Body of pancreas (tissue), 4 donors: ENCODE measurements at regions not wholly inside any gene's neighbourhood (a gene's known extent, or its start where the extent isn't known, plus 50 kb on each side); places are given as distances from the start of the nearest gene placed in this dataset.

Source experiments
- ATAC-seq: fragments of 150-250 bp; one replicate; pipeline ENCODE4 v1.9.1; 2016
- DNase-seq, 4 donors: peaks; one replicate each; pipeline ENCODE4 v3.0.0-alpha.2; 2019
- H3K27ac ChIP-seq, 4 donors: fragments of 200-600 bp; sonication (generic); 1 replicate in 3 of 4; 2 replicates in 1 of 4; pipeline versions ENCODE4 v1.5.1 to v1.6.1; 2016 to 2019; ENCODE audit warnings: mild to moderate bottlenecking in 1 of 4, mixed read lengths in 1 of 4, moderate library complexity in 1 of 4
- H3K27me3 ChIP-seq, 2 donors: fragments of 200-600 bp; sonication (generic); one replicate each; pipeline ENCODE4 v1.6.0; 2016; ENCODE audit warnings: mild to moderate bottlenecking in 1 of 2
- H3K36me3 ChIP-seq, 2 donors: fragments of 200-600 bp; sonication (generic); replicated peaks in 1 of 2; 2 replicates each; pipeline ENCODE4 v1.5.1; 2016; ENCODE audit warnings: low read depth in 2 of 2; ENCODE audit not compliant: insufficient read depth in 1 of 2
- H3K4me1 ChIP-seq: fragments of 200-600 bp; sonication (generic); one replicate; pipeline ENCODE4 v1.6.0; 2016
- H3K4me3 ChIP-seq, 2 donors: fragments of 200-600 bp; sonication (generic); 1 replicate in 1 of 2; 2 replicates in 1 of 2; pipeline ENCODE4 v1.5.1; 2016 to 2019
- H3K9me3 ChIP-seq, 3 donors: fragments of 200-600 bp; sonication (generic); 1 replicate in 2 of 3; 2 replicates in 1 of 3; pipeline ENCODE4 v1.5.1; 2016
- POLR2A ChIP-seq, 3 donors: fragments of 450-650 bp; IDR thresholded peaks; one replicate each; pipeline ENCODE4 v1.6.1; 2016; ENCODE audit warnings: antibody characterized with exemption in 3 of 3, mild to moderate bottlenecking in 2 of 3
- WGBS, 2 donors: methylation state at CpG; one replicate each; pipeline ENCODE4 v1.1.5; 2017; 5-methylcytosine and 5-hydroxymethylcytosine counted together
- intact Hi-C: fragments of 100-400 bp; cut with DNase I; formaldehyde crosslinking; loops from one replicate; pipeline ENCODE4 v1.15.1; 2023
- TF ChIP-seq, protein P1 (sequence below), 7 experiments: fragments of 450-650 bp in 4 of 7; fragments of 200-600 bp in 3 of 7; sonication (generic) in 3 of 7; IDR thresholded peaks; one replicate each; pipeline ENCODE4 v1.5.1; 2016 to 2019; ENCODE audit warnings: antibody characterized with exemption in 7 of 7

DNA sequence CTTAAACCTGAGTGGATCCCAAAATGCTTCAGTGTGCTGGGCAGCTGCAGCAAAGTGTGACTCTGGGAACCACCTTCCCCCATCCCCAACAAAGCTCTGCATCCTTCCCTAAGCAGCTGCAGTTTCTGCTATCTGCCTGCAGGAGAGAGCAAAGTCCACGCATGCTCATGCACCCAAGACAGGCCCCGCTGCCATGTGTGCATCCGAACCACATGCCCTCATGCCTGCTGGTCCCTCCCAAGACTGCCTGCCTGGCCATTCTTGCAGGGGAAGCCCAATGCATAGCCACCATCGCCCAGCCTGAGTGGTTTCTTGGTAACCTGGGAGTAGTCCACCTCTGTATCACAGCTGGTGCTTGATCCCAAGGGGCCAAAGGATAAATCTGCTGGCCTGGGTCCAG is 94.3 kb upstream of the OLIG3 start:
- Histone ChIP-seq H3K4me1 (no peaks in the 10 kb centered on the region), H3K4me3 (no peak overlapping the region), H3K27ac (no peak overlapping the region), H3K27me3 (no peaks in the 10 kb centered on the region), H3K9me3 (no peaks in the 10 kb centered on the region), H3K36me3 (no peaks in the 10 kb centered on the region)
- 85 to 94% methylated on average over 4 of the region's 4 CpGs for WGBS, 2 donors
- TF ChIP-seq POLR2A (IDR thresholded peaks at IDR 0.05) = no peak
- TF ChIP-seq, protein P1, sequence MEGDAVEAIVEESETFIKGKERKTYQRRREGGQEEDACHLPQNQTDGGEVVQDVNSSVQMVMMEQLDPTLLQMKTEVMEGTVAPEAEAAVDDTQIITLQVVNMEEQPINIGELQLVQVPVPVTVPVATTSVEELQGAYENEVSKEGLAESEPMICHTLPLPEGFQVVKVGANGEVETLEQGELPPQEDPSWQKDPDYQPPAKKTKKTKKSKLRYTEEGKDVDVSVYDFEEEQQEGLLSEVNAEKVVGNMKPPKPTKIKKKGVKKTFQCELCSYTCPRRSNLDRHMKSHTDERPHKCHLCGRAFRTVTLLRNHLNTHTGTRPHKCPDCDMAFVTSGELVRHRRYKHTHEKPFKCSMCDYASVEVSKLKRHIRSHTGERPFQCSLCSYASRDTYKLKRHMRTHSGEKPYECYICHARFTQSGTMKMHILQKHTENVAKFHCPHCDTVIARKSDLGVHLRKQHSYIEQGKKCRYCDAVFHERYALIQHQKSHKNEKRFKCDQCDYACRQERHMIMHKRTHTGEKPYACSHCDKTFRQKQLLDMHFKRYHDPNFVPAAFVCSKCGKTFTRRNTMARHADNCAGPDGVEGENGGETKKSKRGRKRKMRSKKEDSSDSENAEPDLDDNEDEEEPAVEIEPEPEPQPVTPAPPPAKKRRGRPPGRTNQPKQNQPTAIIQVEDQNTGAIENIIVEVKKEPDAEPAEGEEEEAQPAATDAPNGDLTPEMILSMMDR (IDR thresholded peaks at IDR 0.05) = no peak
- no peak for ATAC-seq
- intact Hi-C loops = no loop called here
- no peak for DNase-seq

DNA sequence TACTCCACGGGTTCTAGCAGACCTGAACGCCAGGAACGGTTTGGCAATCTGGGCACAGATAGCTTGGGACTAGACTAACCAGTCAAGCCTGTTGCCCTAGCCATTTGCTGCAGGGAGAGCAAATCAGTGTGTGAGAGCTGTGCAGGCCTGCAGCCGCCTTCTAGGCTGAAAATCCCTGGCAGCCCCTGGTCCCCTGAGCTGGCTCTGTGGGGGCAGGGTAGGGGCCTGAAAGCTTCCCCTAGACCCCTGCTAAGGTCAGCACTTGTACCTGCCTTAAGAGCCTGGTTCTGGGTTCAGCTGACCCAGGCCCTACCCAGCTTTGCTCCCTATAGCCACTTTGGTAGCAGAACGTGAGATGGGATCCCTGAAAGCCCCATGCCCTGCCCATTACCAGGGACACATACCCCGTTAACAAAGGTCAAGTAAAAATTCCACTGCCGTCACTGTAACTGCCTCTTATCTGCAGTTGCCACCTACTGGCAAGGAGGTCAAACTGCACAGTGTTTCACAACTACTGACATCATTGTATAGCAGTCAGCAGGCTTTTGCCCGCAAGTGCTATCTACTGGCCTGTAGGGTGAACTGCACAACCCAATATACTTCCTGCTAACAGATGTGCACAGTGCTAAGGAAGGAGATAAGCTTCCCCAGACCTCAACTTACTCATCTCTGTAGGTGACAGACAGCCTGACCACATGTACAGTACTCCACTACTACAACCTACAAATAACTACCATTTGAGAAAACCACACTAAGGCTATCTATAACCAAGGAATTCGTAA is 95.1 kb upstream of the OLIG3 start:
- WGBS, 2 donors = 55 to 63% methylated on average over 9 of the region's 9 CpGs
- intact Hi-C loops = no loop called here
- ATAC-seq (no peak), DNase-seq (peak in 1 of 4 donors; percentile 31)
- Histone ChIP-seq H3K27me3 (no peaks in the 10 kb centered on the region), H3K36me3 (no peaks in the 10 kb centered on the region), H3K27ac (no peak overlapping the region), H3K4me3 (no peak overlapping the region), H3K4me1 (no peaks in the 10 kb centered on the region), H3K9me3 (no peaks in the 10 kb centered on the region)
- no peak for TF ChIP-seq POLR2A (IDR thresholded peaks at IDR 0.05)
- TF ChIP-seq, protein P1 (IDR thresholded peaks at IDR 0.05) = peak in 2 of 7 experiments; percentile 18 to 25

DNA sequence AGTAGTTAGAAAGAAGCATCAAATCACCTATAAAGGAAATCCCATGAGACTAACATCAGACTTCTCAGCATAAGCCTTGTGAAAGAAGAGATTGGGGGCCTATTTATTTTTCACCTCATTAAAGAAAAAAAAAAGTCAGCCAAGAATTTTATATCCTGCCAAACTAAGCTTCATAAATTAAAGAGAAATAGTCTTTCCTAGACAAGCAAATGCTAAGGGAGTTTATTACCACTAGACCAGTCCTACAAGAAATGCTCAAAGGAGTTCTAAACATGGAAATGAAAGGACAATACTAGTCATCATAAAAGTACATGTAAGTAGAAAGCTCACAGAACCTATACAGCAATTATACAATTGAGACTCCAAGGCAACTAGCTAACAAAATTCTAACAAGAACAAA is 96.5 kb upstream of the OLIG3 start:
- Histone ChIP-seq H3K27me3 (no peaks in the 10 kb centered on the region), H3K9me3 (no peaks in the 10 kb centered on the region), H3K27ac (no peak overlapping the region), H3K4me1 (no peaks in the 10 kb centered on the region), H3K4me3 (no peak overlapping the region), H3K36me3 (no peaks in the 10 kb centered on the region)
- intact Hi-C loops = no loop called here
- no peak for TF ChIP-seq POLR2A (IDR thresholded peaks at IDR 0.05)
- TF ChIP-seq, protein P1 (IDR thresholded peaks at IDR 0.05) = no peak
- no peak for DNase-seq
- ATAC-seq = no peak

DNA sequence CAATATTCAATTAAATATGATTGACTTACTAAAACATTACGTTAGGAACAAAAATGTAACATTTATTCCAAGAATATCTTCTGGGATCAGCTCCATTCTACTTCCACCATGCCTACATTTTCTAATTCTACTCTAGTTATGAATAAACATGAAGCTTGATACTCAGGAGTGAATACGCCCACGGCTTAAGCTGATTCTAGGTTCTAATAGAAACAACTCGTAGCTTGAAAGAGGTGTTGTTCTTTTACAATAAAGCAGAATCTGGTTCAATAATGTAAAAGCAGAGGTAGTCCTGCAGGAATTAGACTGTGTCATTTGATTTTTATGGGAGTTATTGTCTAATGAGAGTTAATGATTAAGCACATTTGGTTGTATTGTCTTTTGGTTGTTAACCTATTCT is 107.3 kb upstream of the OLIG3 start:
- Histone ChIP-seq H3K9me3 (no peaks in the 10 kb centered on the region), H3K4me3 (no peak overlapping the region), H3K36me3 (no peaks in the 10 kb centered on the region), H3K27me3 (no peaks in the 10 kb centered on the region), H3K27ac (no peak overlapping the region), H3K4me1 (no peaks in the 10 kb centered on the region)
- WGBS, 2 donors = 67 to 79% methylated on average over 4 of the region's 4 CpGs
- no peak for TF ChIP-seq POLR2A (IDR thresholded peaks at IDR 0.05)
- TF ChIP-seq, protein P1 (IDR thresholded peaks at IDR 0.05) = no peak
- no peak for ATAC-seq
- intact Hi-C loops = no loop called here
- no peak for DNase-seq
